OCI-LY3 (cell line): ENCODE measurements at regions not wholly inside any gene's neighbourhood (a gene's known extent, or its start where the extent isn't known, plus 50 kb on each side); places are given as distances from the start of the nearest gene placed in this dataset.
"Not testable (repeated sequence)": the region's sequence is repeated elsewhere in the genome, so short reads cannot be mapped to it uniquely, and the experiment has no call there.

ENCODE experiments used
- H2AFZ ChIP-seq: fragments of 200-600, 300-600 bp; shearing (Covaris generic); 2 replicates; pipeline ENCODE4 v1.6.0; 2014; ENCODE audit warnings: antibody characterized with exemption, low read depth, low read length
- H3K27ac ChIP-seq: fragments of 200-600, 300-600 bp; sonication (generic); 2 replicates; pipeline ENCODE4 v1.5.1; 2014; ENCODE audit warnings: mild to moderate bottlenecking, low read length, moderate library complexity, mixed read lengths
- H3K27me3 ChIP-seq: fragments of 200-600, 300-600 bp; sonication (generic); 2 replicates; pipeline ENCODE4 v1.6.1; 2014; ENCODE audit warnings: low read depth, low read length, mixed read lengths
- H3K36me3 ChIP-seq: fragments of 200-600, 300-600 bp; sonication (generic); replicated peaks from 2 replicates; pipeline ENCODE3; 2014; ENCODE audit warnings: low read depth, low read length, mixed read lengths
- H3K4me1 ChIP-seq: fragments of 300-600, 200-600 bp; sonication (generic); 2 replicates; pipeline ENCODE4 v1.6.1; 2014; ENCODE audit warnings: low read length, mixed read lengths
- H3K4me2 ChIP-seq: fragments of 200-600, 300-600 bp; sonication (generic); 2 replicates; pipeline ENCODE4 v1.6.1; 2014; ENCODE audit warnings: low read length, mixed read lengths
- H3K4me3 ChIP-seq: fragments of 300-600, 200-600 bp; sonication (generic); 2 replicates; pipeline ENCODE4 v1.5.1; 2014; ENCODE audit warnings: antibody characterized with exemption, mild to moderate bottlenecking, low read length, moderate library complexity
- H3K79me2 ChIP-seq: fragments of 300-600, 200-600 bp; shearing (Covaris generic); 2 replicates; pipeline ENCODE4 v1.6.1; 2014; ENCODE audit warnings: mild to moderate bottlenecking, low read length, mixed read lengths
- H3K9ac ChIP-seq: fragments of 300-600, 200-600 bp; shearing (Covaris generic); 2 replicates; pipeline ENCODE4 v1.6.0; 2014; ENCODE audit warnings: mild to moderate bottlenecking, low read length, moderate library complexity
- H3K9me3 ChIP-seq: fragments of 200-600, 300-600 bp; shearing (Covaris generic); 2 replicates; pipeline ENCODE4 v1.6.1; 2014; ENCODE audit warnings: low read length, mixed read lengths; ENCODE audit not compliant: insufficient read depth
- H4K20me1 ChIP-seq: fragments of 200-600, 300-600 bp; sonication (generic); 2 replicates; pipeline ENCODE4 v1.6.1; 2016; ENCODE audit warnings: low read length, mixed read lengths; ENCODE audit not compliant: insufficient read depth
- CTCF ChIP-seq: fragments of 200-600, 300-600 bp; sonication (generic); IDR thresholded peaks from 2 replicates; pipeline ENCODE4 v1.5.1; 2014; ENCODE audit warnings: antibody characterized with exemption, low read length, low read depth
- EZH2phosphoT487 ChIP-seq: fragments of 200-600 bp; shearing (Covaris generic); IDR thresholded peaks from 2 replicates; pipeline ENCODE4 v1.6.1; 2018; ENCODE audit warnings: antibody characterized with exemption, mixed run types, low read depth

DNA sequence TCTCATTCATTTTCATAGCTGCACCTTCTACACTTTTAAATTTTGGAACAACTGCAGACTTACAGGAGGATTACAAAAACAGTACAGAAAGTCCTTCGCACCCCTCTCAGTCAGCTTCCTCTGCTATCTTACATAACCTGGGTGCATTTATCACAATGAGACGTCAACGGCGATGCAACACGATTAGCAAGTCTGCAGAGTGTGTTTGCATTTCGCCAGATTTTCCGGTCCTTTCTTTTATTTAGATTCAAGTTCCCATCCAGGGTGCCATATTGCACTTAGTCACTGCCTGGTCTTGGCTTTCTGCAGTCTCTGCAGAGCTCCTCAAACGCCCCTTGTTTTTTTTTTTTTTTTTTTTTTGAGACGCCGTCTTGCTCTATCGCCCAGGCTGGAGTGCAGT lies 85.9 kb downstream of the ASMT start:
- no peak overlapping the region for H3K9ac ChIP-seq
- peaks cover 5% of the 10 kb centered on the region for H3K36me3 ChIP-seq
- peaks cover 4% of the 10 kb centered on the region; the same call in 1 of the 2 replicates for H3K9me3 ChIP-seq
- no peak for TF ChIP-seq CTCF
- TF ChIP-seq EZH2phosphoT487 = no peak
- no peak overlapping the region for H2AFZ ChIP-seq
- no peaks in the 10 kb centered on the region for H4K20me1 ChIP-seq
- no peak overlapping the region for H3K4me3 ChIP-seq
- H3K4me2 ChIP-seq = no peak overlapping the region
- H3K79me2 ChIP-seq = no peaks in the 10 kb centered on the region
- no peaks in the 10 kb centered on the region for H3K27me3 ChIP-seq
- H3K27ac ChIP-seq = no peak overlapping the region
- H3K4me1 ChIP-seq = peaks cover 10% of the 10 kb centered on the region

- not testable (repeated sequence) for H2AFZ ChIP-seq, H3K9ac ChIP-seq
These were observed 86.6 kb downstream of the ASMT start for GRCh38 chrX:1701396-1701901.

GRCh38 chrX:1702142-1702541 lies 87.3 kb downstream of the ASMT start:
- H3K79me2 ChIP-seq, H3K9me3 ChIP-seq, H3K4me3 ChIP-seq, H2AFZ ChIP-seq, H3K4me2 ChIP-seq, H3K27me3 ChIP-seq, H3K27ac ChIP-seq, H3K36me3 ChIP-seq, H4K20me1 ChIP-seq, H3K9ac ChIP-seq: not testable (repeated sequence)
- peaks cover 10% of the 10 kb centered on the region for H3K4me1 ChIP-seq

More at GRCh38 chrX:1701396-1701901, 86.6 kb downstream of the ASMT start:
- H3K36me3 ChIP-seq, H3K27ac ChIP-seq, H3K79me2 ChIP-seq, H3K27me3 ChIP-seq, H3K9me3 ChIP-seq, H3K4me3 ChIP-seq, H3K4me2 ChIP-seq, H4K20me1 ChIP-seq: not testable (repeated sequence)
- peaks cover 10% of the 10 kb centered on the region for H3K4me1 ChIP-seq

DNA sequence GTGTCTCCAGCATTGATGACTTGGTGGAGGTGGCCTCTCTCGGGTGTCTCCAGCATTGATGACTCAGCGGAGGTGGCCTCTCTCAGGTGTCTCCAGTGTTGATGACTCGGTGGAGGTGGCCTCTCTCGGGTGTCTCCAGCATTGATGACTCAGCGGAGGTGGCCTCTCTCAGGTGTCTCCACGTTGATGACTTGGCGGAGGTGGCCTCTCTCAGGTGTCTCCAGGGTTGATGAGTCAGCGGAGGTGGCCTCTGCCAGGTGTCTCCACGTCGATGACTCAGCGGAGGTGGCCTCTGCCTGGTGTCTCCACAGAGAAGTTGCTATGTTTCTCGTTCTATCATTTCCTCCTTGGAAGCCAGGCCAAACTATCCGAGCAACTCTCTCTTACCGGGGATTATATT lies 87.7 kb downstream of the ASMT start:
- not testable (repeated sequence) for H3K36me3 ChIP-seq, H3K4me2 ChIP-seq, H3K9ac ChIP-seq, H3K79me2 ChIP-seq, H4K20me1 ChIP-seq, H2AFZ ChIP-seq, H3K9me3 ChIP-seq, H3K27me3 ChIP-seq, H3K4me3 ChIP-seq, H3K27ac ChIP-seq
- H3K4me1 ChIP-seq = peaks cover 10% of the 10 kb centered on the region

GRCh38 chrX:1709277-1709676 lies 94.4 kb downstream of the ASMT start:
- H3K4me2 ChIP-seq, H3K27me3 ChIP-seq, H3K9ac ChIP-seq, H2AFZ ChIP-seq, H3K79me2 ChIP-seq, H3K9me3 ChIP-seq, H3K36me3 ChIP-seq, H3K4me3 ChIP-seq, H4K20me1 ChIP-seq, H3K27ac ChIP-seq, H3K4me1 ChIP-seq: not testable (repeated sequence)

- Histone ChIP-seq H4K20me1 (no peaks in the 10 kb centered on the region), H3K27me3 (no peaks in the 10 kb centered on the region), H3K36me3 (peaks cover 3% of the 10 kb centered on the region), H3K9me3 (no peaks in the 10 kb centered on the region), H3K9ac (no peak overlapping the region), H3K79me2 (no peaks in the 10 kb centered on the region), H2AFZ (no peak overlapping the region), H3K27ac (no peak overlapping the region), H3K4me1 (no peaks in the 10 kb centered on the region), H3K4me3 (no peak overlapping the region), H3K4me2 (no peak overlapping the region)
- TF ChIP-seq EZH2phosphoT487 = no peak
- no peak for TF ChIP-seq CTCF
These were observed 98.4 kb downstream of the ASMT start for GRCh38 chrX:1713296-1713695.
